ENCODE measurements at regions not wholly inside any gene's neighbourhood (a gene's known extent, or its start where the extent isn't known, plus 50 kb on each side); places are given as distances from the start of the nearest gene placed in this dataset.

GRCh38 chr4:41883988-41884734 is 51.1 kb upstream of the TMEM33 start:
- no peaks in the 10 kb centered on the region for H3K9me3 ChIP-seq (ENCODE audit: control insufficient read depth in 2 of 3, low read length in 3 of 3)
- POLR2A ChIA-PET: no interaction called here
- H3K27ac Mint-ChIP-seq: no peak overlapping the region
- H3K4me3 Mint-ChIP-seq: peak overlapping the region in 1 of 10 donors; percentile 12
- H3K4me1 ChIP-seq (ENCODE audit: control insufficient read depth in 2 of 2, insufficient read depth in 2 of 2, low read length in 2 of 2): peaks cover 0 to 14% of the 10 kb centered on the region in 2 donors
- no peaks in the 10 kb centered on the region for H3K36me3 ChIP-seq (ENCODE audit: control insufficient read depth in 2 of 3, insufficient read depth in 3 of 3, low read length in 3 of 3)
- no peaks in the 10 kb centered on the region for H3K9me3 Mint-ChIP-seq
- no peak overlapping the region for H3K4me3 ChIP-seq (ENCODE audit: low read length)
- CTCF ChIA-PET: interaction anchor here (0.6 to 0.7 kb wide), 2 partner anchors 109 to 256 kb away, joined by 3 to 5 read pairs; no protein-coding TSS in a partner anchor
- H3K27me3 ChIP-seq (ENCODE audit: control insufficient read depth in 2 of 2, insufficient read depth in 2 of 2, low read length in 2 of 2): peaks cover 0 to 27% of the 10 kb centered on the region in 2 donors
- ATAC-seq (no peak), DNase-seq (no peak)
- no peak overlapping the region for H3K27ac ChIP-seq (ENCODE audit: low read depth, low read length)
- H3K27me3 Mint-ChIP-seq: peaks cover 31 to 74% (median 46%) of the 10 kb centered on the region in 5 donors
- peaks cover 2 to 29% (median 19%) of the 10 kb centered on the region in 7 donors for H3K4me1 Mint-ChIP-seq
- intact Hi-C loops (cut with micrococcal nuclease): loop anchor here in 1 of 2 donors (10.0 kb wide), 1 partner anchor 511 kb away; the partner anchor contains the start of gene SHISA3
- no peaks in the 10 kb centered on the region for H3K36me3 Mint-ChIP-seq

GRCh38 chr4:41882625-41883347 is 52.4 kb upstream of the TMEM33 start:
- Histone ChIP-seq H3K4me1 (ENCODE audit: control insufficient read depth in 2 of 2, insufficient read depth in 2 of 2, low read length in 2 of 2) (peaks cover 0 to 14% of the 10 kb centered on the region in 2 donors), H3K27me3 (ENCODE audit: control insufficient read depth in 2 of 2, insufficient read depth in 2 of 2, low read length in 2 of 2) (peaks cover 0 to 27% of the 10 kb centered on the region in 2 donors), H3K27ac (ENCODE audit: low read depth, low read length) (no peak overlapping the region), H3K36me3 (ENCODE audit: control insufficient read depth in 2 of 3, insufficient read depth in 3 of 3, low read length in 3 of 3) (no peaks in the 10 kb centered on the region), H3K4me3 (ENCODE audit: low read length) (peak overlapping the region; percentile 55), H3K9me3 (ENCODE audit: control insufficient read depth in 2 of 3, low read length in 3 of 3) (no peaks in the 10 kb centered on the region)
- H3K4me3 Mint-ChIP-seq: peak overlapping the region in 9 of 10 donors; percentile 56 to 82 (median 76)
- H3K9me3 Mint-ChIP-seq: peaks cover 0 to 4% (median 0%) of the 10 kb centered on the region in 11 donors
- ATAC-seq (peak; percentile 85), DNase-seq (peak in 7 of 9 donors; percentile 36 to 60 (median 45))
- POLR2A ChIA-PET: no interaction called here
- peaks cover 2 to 33% (median 20%) of the 10 kb centered on the region in 7 donors for H3K4me1 Mint-ChIP-seq
- peaks cover 42 to 87% (median 57%) of the 10 kb centered on the region in 5 donors for H3K27me3 Mint-ChIP-seq
- CTCF ChIA-PET: no interaction called here
- H3K27ac Mint-ChIP-seq: no peak overlapping the region
- no peaks in the 10 kb centered on the region for H3K36me3 Mint-ChIP-seq
- intact Hi-C loops (cut with micrococcal nuclease): loop anchor here (1.0 to 10.0 kb wide), 3 partner anchors 189 to 601 kb away; partner anchors contain the start of gene SHISA3 (in 1 of the 2)

GRCh38 chr4:41881981-41882624 is 53.1 kb upstream of the TMEM33 start:
- ATAC-seq (no peak), DNase-seq (no peak)
- peak overlapping the region in 9 of 10 donors; percentile 56 to 82 (median 76) for H3K4me3 Mint-ChIP-seq
- no peaks in the 10 kb centered on the region for H3K36me3 Mint-ChIP-seq
- ChIA-PET CTCF (no interaction called here), POLR2A (no interaction called here)
- H3K27ac Mint-ChIP-seq: no peak overlapping the region
- Histone ChIP-seq H3K36me3 (ENCODE audit: control insufficient read depth in 2 of 3, insufficient read depth in 3 of 3, low read length in 3 of 3) (no peaks in the 10 kb centered on the region), H3K4me1 (ENCODE audit: control insufficient read depth in 2 of 2, insufficient read depth in 2 of 2, low read length in 2 of 2) (peaks cover 0 to 14% of the 10 kb centered on the region in 2 donors), H3K9me3 (ENCODE audit: control insufficient read depth in 2 of 3, low read length in 3 of 3) (no peaks in the 10 kb centered on the region), H3K4me3 (ENCODE audit: low read length) (peak overlapping the region; percentile 55), H3K27me3 (ENCODE audit: control insufficient read depth in 2 of 2, insufficient read depth in 2 of 2, low read length in 2 of 2) (peaks cover 0 to 27% of the 10 kb centered on the region in 2 donors), H3K27ac (ENCODE audit: low read depth, low read length) (no peak overlapping the region)
- peaks cover 0 to 4% (median 0%) of the 10 kb centered on the region in 11 donors for H3K9me3 Mint-ChIP-seq
- H3K27me3 Mint-ChIP-seq: peaks cover 45 to 88% (median 64%) of the 10 kb centered on the region in 5 donors
- intact Hi-C loops (cut with micrococcal nuclease): loop anchor here (1.0 to 10.0 kb wide), 3 partner anchors 189 to 601 kb away; partner anchors contain the start of gene SHISA3 (in 1 of the 2)
- peaks cover 2 to 33% (median 20%) of the 10 kb centered on the region in 7 donors for H3K4me1 Mint-ChIP-seq

- Mint-ChIP-seq H3K9me3 (peaks cover 0 to 4% (median 0%) of the 10 kb centered on the region in 11 donors), H3K27me3 (peaks cover 49 to 88% (median 68%) of the 10 kb centered on the region in 5 donors), H3K36me3 (no peaks in the 10 kb centered on the region), H3K4me1 (peaks cover 2 to 33% (median 20%) of the 10 kb centered on the region in 7 donors), H3K4me3 (peak overlapping the region; percentile 45 to 82 (median 73)), H3K27ac (peak overlapping the region in 1 of 9 donors; percentile 62)
- no peak for DNase-seq
- POLR2A ChIA-PET: no interaction called here
- CTCF ChIA-PET: no interaction called here
- peaks cover 0 to 14% of the 10 kb centered on the region in 2 donors for H3K4me1 ChIP-seq (ENCODE audit: control insufficient read depth in 2 of 2, insufficient read depth in 2 of 2, low read length in 2 of 2)
- H3K27me3 ChIP-seq (ENCODE audit: control insufficient read depth in 2 of 2, insufficient read depth in 2 of 2, low read length in 2 of 2): peaks cover 0 to 27% of the 10 kb centered on the region in 2 donors
- H3K4me3 ChIP-seq (ENCODE audit: low read length): no peak overlapping the region
- intact Hi-C loops (cut with micrococcal nuclease): loop anchor here in 1 of 2 donors (10.0 kb wide), 1 partner anchor 514 kb away; the partner anchor contains the start of gene SHISA3
- no peak overlapping the region for H3K27ac ChIP-seq (ENCODE audit: low read depth, low read length)
- no peaks in the 10 kb centered on the region for H3K36me3 ChIP-seq (ENCODE audit: control insufficient read depth in 2 of 3, insufficient read depth in 3 of 3, low read length in 3 of 3)
- H3K9me3 ChIP-seq (ENCODE audit: control insufficient read depth in 2 of 3, low read length in 3 of 3): no peaks in the 10 kb centered on the region
- ATAC-seq: no peak
These were observed 54.1 kb upstream of the TMEM33 start for GRCh38 chr4:41880840-41881831.

GRCh38 chr4:41880022-41880837 is 55.0 kb upstream of the TMEM33 start:
- Histone ChIP-seq H3K36me3 (ENCODE audit: control insufficient read depth in 2 of 3, insufficient read depth in 3 of 3, low read length in 3 of 3) (no peaks in the 10 kb centered on the region), H3K27me3 (ENCODE audit: control insufficient read depth in 2 of 2, insufficient read depth in 2 of 2, low read length in 2 of 2) (peaks cover 0 to 27% of the 10 kb centered on the region in 2 donors), H3K9me3 (ENCODE audit: control insufficient read depth in 2 of 3, low read length in 3 of 3) (no peaks in the 10 kb centered on the region), H3K4me3 (ENCODE audit: low read length) (no peak overlapping the region), H3K27ac (ENCODE audit: low read depth, low read length) (no peak overlapping the region), H3K4me1 (ENCODE audit: control insufficient read depth in 2 of 2, insufficient read depth in 2 of 2, low read length in 2 of 2) (peaks cover 0 to 14% of the 10 kb centered on the region in 2 donors)
- peaks cover 0 to 4% (median 0%) of the 10 kb centered on the region in 11 donors for H3K9me3 Mint-ChIP-seq
- ChIA-PET CTCF (no interaction called here), POLR2A (no interaction called here)
- peaks cover 57 to 94% (median 75%) of the 10 kb centered on the region in 5 donors for H3K27me3 Mint-ChIP-seq
- DNase-seq (no peak), ATAC-seq (no peak)
- H3K4me3 Mint-ChIP-seq: peak overlapping the region in 8 of 10 donors; percentile 36 to 77 (median 66)
- intact Hi-C loops (cut with micrococcal nuclease): loop anchor here in 1 of 2 donors (10.0 kb wide), 1 partner anchor 515 kb away; the partner anchor contains the start of gene SHISA3
- no peaks in the 10 kb centered on the region for H3K36me3 Mint-ChIP-seq
- peak overlapping the region in 1 of 9 donors; percentile 62 for H3K27ac Mint-ChIP-seq
- H3K4me1 Mint-ChIP-seq: peaks cover 2 to 33% (median 20%) of the 10 kb centered on the region in 7 donors
